LoVo (cell line): ENCODE measurements at regions not wholly inside any gene's neighbourhood (a gene's known extent, or its start where the extent isn't known, plus 50 kb on each side); places are given as distances from the start of the nearest gene placed in this dataset.

Experiments used
- DNase-seq: peaks from one replicate; pipeline ENCODE4 v3.0.0-alpha.2; 2016; ENCODE audit warnings: low spot score

- no peak for DNase-seq
Observed at GRCh38 chr2:8406271-8406670, 275.6 kb upstream of the ID2 start.

DNA sequence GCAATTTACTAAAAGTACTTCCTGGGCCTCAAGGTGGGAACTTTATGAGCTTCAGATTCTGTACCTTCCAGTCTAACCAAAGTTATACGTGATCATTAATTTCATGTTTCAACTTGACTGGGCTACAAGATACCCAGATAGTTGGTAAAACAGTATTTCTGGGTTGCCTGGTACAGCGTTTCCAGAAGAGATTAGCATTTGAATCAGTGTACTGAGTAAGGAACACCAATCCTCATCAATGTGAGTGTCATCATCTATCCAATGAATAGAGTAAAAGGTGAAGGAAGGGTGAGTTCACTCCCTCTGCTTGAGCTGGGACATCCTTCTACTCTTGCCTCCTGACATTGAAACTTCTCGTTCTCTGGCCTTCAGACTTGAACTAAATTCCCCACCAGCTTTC, 274.5 kb upstream of the ID2 start:
- DNase-seq, result no peak

DNA sequence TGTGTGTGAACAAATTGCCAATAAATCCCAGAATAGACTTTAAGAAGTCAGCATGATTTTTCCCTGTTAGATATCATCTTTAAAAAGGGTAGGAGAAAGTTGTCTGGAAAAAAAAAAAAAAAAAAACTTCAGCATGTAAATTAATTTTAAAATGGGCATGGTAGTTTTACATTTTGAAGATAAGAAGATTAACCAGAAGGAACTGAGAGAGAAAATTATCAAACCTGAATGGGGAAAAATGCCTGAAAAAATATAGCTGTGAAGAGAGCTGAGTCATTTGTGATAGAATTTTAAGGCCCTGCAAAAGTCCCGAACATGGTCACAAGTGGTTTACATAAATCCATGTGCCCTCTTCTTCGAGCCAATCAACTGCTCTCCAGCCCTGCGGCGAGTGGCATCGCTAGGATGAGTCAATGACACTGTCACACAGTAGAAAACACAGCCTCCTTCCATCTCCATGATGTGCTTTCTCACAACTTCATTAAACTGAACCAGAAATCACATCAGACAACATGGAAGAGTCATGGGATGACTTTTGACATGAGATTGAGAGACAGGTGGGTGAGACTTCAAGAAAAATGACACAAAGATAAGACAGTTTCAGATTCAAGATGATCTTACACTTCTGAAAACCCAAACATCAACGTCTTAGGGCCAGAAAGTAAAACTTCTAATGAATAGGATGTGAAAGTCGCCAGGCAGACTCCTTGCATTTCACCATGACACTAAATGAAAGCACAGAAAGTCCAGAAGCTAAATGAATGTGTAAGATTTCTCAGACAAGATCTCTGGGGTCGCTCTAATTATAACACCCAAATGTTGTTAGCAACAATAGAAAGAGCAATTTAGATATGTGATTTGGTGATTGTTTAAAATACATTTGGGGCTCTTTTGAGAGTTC, 273.0 kb upstream of the ID2 start:
- no peak for DNase-seq

DNA sequence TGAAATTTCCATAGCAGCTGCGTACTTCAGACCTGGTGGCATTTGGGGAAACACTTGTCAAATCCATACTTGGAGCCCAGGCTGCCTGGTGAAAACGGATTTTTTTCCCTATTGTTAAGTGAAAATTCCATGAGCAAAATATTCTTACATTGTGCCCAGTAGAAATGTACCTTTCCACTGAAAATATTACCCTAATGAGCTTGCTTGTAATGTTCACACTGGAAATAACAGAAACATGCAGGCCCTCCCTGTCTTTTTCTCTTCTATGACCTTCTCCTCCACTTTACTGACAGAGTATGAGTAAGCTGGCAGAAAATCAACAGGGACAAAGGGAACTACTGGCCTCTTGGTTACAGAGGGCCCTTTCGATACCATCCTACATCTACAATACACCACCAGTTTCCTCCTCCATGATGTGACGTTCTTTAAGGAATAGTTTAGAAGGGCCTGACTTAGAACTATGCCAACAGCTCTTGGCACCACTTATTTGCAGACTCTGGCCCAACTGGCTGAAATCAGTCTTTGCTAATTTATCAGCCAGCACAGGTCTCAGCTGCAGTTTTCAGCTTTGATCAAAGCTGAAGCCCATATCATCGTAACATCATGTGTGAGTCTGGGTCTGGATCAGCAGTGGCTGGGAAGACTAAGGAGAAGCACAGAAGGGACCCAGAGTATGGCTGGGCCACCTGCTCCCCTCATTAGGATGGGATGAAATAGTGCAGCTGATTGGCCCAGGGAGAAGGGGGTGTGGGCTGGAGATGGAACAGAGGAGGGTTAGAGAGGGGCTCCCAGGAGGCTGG, 272.2 kb upstream of the ID2 start:
- DNase-seq, result no peak

GRCh38 chr2:8412082-8412481, 269.8 kb upstream of the ID2 start:
- peak; percentile 89 for DNase-seq

GRCh38 chr2:8412586-8412985, 269.3 kb upstream of the ID2 start:
- DNase-seq, result no peak

DNA sequence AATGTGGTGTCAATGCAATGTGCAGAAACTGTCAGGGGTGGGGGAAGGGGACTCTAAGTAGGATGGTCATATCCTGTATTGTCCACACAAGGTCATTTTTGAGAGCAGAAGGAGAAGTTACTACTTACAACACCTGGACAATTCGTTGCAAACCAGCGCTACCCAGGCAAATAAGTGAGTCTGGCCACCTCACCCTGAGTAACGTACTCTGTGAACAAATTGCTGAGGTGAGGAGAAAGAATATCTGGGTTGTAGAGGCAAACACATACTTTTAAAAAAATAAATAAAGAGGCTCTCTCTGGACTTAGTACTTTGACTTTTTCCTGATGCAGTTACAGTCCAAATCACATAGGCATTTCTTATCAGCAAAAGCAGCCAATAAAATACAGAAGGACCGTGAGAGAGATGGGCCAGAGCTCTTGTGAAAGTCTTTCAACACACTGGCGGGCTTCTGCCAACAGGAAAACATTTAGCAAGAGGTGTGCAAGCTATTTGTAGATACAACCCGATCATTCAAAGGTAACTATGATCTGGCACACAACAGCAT, 268.2 kb upstream of the ID2 start:
- peak; percentile 41 for DNase-seq

DNA sequence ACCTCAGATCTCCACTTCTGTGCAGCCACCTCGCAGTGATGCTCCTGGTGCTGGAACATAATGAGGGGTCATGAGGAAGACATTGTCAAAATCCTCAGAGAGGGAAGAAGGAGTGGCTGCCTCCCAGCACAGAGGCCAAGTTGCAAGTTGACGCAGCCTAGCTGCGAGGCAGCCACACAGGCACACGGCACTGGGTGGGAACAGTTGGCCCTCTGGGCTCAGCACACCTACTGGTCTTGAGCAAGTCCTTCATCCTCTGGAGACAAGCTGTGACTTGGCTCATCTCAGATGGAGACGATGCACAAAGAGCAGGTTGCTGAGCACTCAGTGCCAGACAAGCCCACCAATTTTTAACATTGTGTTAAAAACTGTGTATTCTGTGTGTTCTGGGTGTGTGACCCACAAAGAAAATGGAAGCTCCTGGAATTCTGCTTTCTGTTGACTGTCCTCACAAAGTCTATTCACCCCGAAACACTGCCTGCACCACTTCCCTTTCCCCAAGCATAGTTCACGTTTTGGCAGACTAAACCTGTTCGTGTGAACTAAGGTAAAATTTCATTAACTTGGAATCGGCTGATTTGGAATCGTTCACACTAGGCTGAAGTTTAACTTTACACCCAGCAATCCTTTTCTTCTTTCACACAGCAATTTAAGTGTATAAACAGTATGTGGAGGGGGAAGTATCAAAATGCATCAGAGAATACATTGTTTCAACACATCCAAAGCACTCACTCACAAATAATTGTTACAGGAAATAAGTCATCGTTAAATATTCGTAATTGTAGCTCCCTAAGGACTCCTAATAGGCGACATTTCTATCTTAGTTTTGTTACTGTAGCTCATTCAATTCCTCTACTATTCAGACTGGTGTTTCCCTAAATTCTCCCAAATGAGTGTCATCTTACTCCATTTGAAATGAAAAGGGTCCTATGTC, 266.6 kb upstream of the ID2 start:
- no peak for DNase-seq

DNA sequence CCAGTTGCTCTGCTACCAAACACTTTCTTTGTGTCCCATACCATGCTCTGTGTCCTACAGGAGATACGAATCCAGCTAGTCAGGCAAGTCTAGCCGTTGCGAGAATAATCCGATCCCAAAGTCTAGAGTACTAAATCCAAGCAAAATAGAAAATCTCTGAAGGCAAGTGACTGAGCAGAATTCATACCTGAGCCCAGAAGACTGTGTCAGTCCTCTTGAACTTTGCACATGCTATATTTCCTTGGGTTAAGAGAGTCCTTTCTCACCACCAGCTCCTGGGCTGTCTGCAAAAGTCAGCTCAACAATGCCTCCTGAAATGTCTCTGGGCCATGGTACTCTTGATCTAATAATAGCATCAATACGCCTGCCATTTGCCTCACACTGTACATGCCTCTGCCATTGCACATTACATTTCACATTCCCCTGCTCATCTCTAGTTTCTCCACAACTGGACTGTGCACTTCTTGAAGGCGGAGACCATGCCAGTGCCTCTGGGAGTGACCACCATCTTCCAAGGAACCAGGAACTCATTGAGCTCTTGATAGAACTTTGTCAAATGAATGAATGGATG, 265.8 kb upstream of the ID2 start:
- DNase-seq, result no peak

GRCh38 chr2:8416849-8417832, 264.7 kb upstream of the ID2 start:
- DNase-seq, result no peak

DNA sequence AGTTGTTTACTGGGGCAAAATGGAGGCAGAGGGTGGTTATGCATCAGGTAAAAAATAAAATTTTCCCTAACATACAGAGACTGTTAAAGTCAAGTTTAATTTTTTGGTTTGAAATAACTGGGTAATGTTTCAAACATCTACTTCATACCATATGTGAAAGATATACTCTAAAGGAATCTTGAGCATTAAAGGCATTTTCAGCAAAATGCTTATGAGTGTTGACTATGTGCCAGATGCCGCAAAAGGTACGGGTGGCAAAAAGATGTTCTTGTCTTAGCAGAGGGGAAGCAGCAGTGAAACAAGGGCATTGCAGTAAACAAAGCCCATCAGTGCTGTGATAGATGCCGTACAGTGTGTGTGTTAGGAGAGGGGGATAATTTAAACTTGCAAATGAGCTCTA, 263.1 kb upstream of the ID2 start:
- DNase-seq, result no peak

DNA sequence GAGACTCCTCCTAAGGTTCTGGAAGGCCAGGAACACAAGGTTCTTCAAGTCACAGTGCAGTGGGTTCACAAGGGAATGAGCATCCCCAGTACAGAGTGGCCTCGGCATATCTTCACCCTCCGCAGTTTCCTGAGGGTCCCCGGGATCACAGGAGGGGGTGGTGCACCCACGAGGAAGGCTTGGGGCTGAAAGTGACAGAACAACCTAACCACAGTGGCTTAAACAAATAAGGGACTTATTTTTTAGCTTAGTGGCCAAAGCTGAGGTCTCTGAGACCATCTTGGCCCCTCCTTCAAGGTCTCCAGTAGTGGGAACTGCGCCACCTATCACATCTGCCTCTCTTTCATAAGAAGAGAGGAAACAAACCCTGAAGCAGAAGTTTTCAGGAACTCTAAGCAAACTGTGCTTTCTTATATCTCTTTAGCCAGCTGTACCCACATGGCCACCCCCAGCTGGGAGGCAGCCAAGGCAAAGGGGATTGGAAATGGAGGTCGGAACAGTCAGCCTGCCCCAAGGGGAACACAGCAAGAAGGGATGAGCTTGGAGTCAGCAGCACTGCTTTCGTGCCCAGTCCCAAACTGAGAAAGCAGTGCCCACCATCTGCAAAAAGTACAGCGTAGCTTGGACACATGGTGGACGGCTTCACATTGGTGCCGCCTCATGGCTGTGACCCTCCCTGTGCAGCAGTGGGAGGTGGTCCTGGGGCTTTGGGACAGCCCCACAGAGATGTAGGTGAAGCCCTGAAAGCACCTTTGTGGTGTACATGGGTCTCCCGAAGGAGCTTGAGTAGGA, 260.0 kb upstream of the ID2 start:
- DNase-seq, result no peak

DNA sequence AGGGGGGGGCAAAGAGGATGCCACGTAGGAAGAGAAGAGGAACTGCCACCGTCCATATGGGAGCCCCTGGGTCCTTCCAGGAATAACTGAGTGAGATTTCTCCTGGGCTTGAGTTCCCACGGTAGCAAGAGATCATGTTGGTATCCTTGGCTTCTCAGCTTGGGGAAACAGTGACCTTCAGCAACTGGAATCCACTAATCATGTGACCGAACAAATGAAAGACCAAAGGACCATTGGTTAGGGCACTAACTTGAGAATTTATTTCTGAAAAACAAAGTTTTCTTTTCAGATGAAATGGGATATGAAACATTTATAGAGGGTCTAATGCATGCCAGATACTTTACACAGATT, 259.4 kb upstream of the ID2 start:
- no peak for DNase-seq

DNA sequence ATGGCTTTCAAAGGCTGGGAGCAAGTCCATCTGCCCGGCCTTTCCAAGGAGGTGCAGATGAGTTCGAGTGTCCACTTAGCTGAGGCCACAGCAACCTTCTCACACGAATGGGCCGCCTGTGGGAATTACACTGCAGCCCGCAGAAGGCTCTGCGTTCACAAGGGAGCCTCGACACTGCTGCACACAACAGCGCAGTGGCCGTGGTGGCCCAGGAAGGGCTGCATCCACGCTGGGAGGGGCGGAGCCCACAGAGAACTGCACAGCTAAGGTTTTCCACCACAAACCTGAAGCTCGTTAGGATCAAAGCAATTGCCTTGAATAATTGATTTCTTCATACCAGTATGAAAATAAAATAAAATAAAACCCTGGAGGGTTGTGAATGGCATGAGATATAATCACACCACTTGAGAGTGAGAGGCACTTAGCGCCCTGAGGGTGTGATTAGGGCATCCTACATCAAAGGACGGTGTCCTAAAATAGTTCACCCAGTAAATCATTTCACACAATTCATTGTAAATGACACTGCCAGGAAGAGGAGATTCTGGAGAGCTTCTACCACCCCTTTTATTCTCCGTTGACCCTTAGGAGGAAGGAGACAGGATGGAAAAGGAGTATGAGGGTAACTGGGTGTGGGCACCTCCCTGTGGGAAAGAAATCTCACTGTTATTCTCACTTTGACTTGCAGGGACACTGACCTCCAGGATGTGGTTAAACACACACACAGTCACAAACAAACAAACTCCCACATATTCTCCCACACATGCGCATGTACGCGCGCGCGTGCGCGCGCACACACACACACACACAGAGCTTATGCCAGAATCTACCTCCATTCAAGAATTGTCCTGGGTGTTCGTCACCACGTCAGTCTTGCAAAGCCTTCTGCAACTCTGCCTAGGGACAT, 256.6 kb upstream of the ID2 start:
- no peak for DNase-seq

GRCh38 chr2:8426550-8426949, 255.3 kb upstream of the ID2 start:
- no peak for DNase-seq

- no peak for DNase-seq
Observed at GRCh38 chr2:8427211-8427610, 254.6 kb upstream of the ID2 start.

GRCh38 chr2:8430628-8431027, 251.2 kb upstream of the ID2 start:
- DNase-seq, result no peak

GRCh38 chr2:8431446-8432125, 250.3 kb upstream of the ID2 start:
- DNase-seq, result no peak
